ENCODE measurements at regions not wholly inside any gene's neighbourhood (a gene's known extent, or its start where the extent isn't known, plus 50 kb on each side); places are given as distances from the start of the nearest gene placed in this dataset.

- TF ChIP-seq FOXM1 (IDR thresholded peaks at IDR 0.05; ENCODE audit: borderline replicate concordance) (no peak), SUZ12 (IDR thresholded peaks at IDR 0.05) (no peak), NFRKB (IDR thresholded peaks at IDR 0.05) (no peak), FOXK2 (IDR thresholded peaks at IDR 0.05) (no peak), SP1 (IDR thresholded peaks at IDR 0.05) (no peak), HDGF (IDR thresholded peaks at IDR 0.05; ENCODE audit: borderline replicate concordance) (no peak), ELF4 (IDR thresholded peaks at IDR 0.05) (no peak)
These were observed 787.9 kb upstream of the FANCL start for GRCh38 chr2:59029058-59029457.

Data from HEK293T (cell line).